ENCODE measurements at regions not wholly inside any gene's neighbourhood (a gene's known extent, or its start where the extent isn't known, plus 50 kb on each side); places are given as distances from the start of the nearest gene placed in this dataset.

DNA sequence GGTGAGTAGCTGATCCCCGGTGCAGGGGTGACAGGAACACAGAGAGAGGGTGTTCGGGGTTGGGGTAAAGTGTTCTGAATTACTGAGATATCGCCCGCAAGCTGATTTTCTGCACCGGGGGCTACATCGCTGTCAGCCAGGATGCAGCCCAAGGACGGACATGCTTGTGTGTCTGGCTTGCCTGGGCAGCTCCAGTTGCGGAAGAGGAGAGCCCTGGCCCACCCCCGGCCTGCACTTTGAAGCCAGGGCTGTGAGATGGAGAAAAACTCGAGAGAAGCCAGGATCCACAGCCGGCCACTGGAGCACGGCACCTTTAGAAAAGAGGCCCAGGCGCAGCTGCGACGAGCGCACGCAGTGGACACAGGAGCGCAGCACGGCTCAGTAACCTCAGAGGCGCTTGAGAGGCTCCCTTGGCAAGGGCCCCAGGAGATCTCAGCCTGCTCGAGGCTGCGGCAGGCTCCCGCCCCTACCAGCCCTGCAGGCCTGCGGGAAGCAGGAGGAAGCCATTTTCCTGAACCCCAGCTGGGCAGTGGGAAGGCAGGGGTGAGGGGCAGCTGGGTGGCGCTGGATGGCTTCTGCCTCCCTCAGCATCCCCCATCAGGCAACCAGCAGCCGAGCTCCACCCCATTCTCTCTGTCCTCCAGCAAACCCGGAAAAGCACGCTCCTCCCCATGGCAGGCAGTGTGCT, 59.2 kb downstream of the C9orf50 start:
- Mint-ChIP-seq H3K27me3 (ENCODE audit: low read depth) (peaks cover 11% of the 10 kb centered on the region), H3K27ac (no peak overlapping the region), H3K4me3 (ENCODE audit: low read depth) (no peak overlapping the region), H3K36me3 (ENCODE audit: low read depth) (no peaks in the 10 kb centered on the region), H3K9me3 (no peaks in the 10 kb centered on the region), H3K4me1 (ENCODE audit: low read depth) (no peaks in the 10 kb centered on the region)
- intact Hi-C loops (cut with micrococcal nuclease): no loop called here
- DNase-seq (ENCODE audit: low spot score): no peak

DNA sequence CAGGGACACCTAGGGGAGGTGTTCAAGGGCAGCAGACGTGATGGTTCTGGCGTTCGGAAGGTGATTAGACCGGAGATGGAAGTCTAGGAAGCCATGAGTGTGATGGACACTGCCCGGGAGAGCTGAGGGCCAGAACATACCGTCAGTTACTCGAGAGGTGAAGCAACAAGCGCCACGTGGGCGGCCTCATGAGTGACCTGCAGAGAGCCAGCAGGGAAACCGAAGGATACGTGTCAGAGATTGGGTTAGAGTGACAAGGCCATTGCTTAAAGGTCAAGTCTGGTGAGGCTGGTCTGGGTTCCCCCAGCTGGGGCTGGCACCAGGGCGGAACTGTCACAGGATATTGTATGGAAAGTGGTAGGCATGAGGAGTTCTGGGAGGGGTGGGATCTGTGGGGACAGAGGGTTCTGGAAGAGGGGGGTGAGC, 60.0 kb downstream of the C9orf50 start:
- Mint-ChIP-seq H3K4me3 (ENCODE audit: low read depth) (no peak overlapping the region), H3K4me1 (ENCODE audit: low read depth) (no peaks in the 10 kb centered on the region), H3K36me3 (ENCODE audit: low read depth) (no peaks in the 10 kb centered on the region), H3K9me3 (no peaks in the 10 kb centered on the region), H3K27ac (no peak overlapping the region), H3K27me3 (ENCODE audit: low read depth) (peaks cover 12% of the 10 kb centered on the region)
- DNase-seq (ENCODE audit: low spot score): no peak
- intact Hi-C loops (cut with micrococcal nuclease): no loop called here

DNA sequence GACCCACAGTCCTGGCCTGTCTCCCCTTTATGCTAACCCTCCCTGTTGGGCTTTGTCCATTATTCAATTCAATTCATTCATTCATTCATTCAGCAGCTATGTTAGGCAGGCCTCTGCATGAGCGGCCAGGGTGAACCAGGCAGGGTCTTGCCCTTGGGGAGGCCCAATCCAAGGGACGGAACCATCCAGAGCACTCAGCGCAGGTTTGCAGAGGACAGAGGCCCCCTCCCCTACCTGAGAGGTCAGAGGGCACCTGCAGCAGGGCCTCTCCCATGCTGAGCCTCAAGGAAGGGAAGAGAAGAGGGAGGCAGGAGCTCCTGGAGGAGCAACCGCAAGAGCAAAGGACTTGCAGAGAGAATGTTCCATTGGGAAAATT, 61.4 kb downstream of the C9orf50 start:
- H3K4me3 Mint-ChIP-seq (ENCODE audit: low read depth): no peak overlapping the region

GRCh38 chr9:129558551-129559505, 62.1 kb downstream of the C9orf50 start:
- no peaks in the 10 kb centered on the region for H3K4me1 Mint-ChIP-seq (ENCODE audit: low read depth)
- H3K9me3 Mint-ChIP-seq: no peaks in the 10 kb centered on the region
- no peaks in the 10 kb centered on the region for H3K36me3 Mint-ChIP-seq (ENCODE audit: low read depth)
- intact Hi-C loops (cut with micrococcal nuclease): no loop called here
- H3K4me3 Mint-ChIP-seq (ENCODE audit: low read depth): no peak overlapping the region
- DNase-seq (ENCODE audit: low spot score): no peak
- no peak overlapping the region for H3K27ac Mint-ChIP-seq
- peaks cover 8% of the 10 kb centered on the region for H3K27me3 Mint-ChIP-seq (ENCODE audit: low read depth)

More for the DNA sequence above, 61.4 kb downstream of the C9orf50 start:
- no peaks in the 10 kb centered on the region for H3K36me3 Mint-ChIP-seq (ENCODE audit: low read depth)
- intact Hi-C loops (cut with micrococcal nuclease): no loop called here
- no peak overlapping the region for H3K27ac Mint-ChIP-seq
- H3K9me3 Mint-ChIP-seq: no peaks in the 10 kb centered on the region
- H3K27me3 Mint-ChIP-seq (ENCODE audit: low read depth): peaks cover 8% of the 10 kb centered on the region
- no peak for DNase-seq (ENCODE audit: low spot score)
- no peaks in the 10 kb centered on the region for H3K4me1 Mint-ChIP-seq (ENCODE audit: low read depth)

GRCh38 chr9:129558063-129558550, 62.8 kb downstream of the C9orf50 start:
- no peak for DNase-seq (ENCODE audit: low spot score)
- H3K36me3 Mint-ChIP-seq (ENCODE audit: low read depth): no peaks in the 10 kb centered on the region
- peaks cover 12% of the 10 kb centered on the region for H3K27me3 Mint-ChIP-seq (ENCODE audit: low read depth)
- H3K27ac Mint-ChIP-seq: no peak overlapping the region
- no peaks in the 10 kb centered on the region for H3K4me1 Mint-ChIP-seq (ENCODE audit: low read depth)
- H3K9me3 Mint-ChIP-seq: no peaks in the 10 kb centered on the region
- intact Hi-C loops (cut with micrococcal nuclease): no loop called here
- H3K4me3 Mint-ChIP-seq (ENCODE audit: low read depth): no peak overlapping the region

DNA sequence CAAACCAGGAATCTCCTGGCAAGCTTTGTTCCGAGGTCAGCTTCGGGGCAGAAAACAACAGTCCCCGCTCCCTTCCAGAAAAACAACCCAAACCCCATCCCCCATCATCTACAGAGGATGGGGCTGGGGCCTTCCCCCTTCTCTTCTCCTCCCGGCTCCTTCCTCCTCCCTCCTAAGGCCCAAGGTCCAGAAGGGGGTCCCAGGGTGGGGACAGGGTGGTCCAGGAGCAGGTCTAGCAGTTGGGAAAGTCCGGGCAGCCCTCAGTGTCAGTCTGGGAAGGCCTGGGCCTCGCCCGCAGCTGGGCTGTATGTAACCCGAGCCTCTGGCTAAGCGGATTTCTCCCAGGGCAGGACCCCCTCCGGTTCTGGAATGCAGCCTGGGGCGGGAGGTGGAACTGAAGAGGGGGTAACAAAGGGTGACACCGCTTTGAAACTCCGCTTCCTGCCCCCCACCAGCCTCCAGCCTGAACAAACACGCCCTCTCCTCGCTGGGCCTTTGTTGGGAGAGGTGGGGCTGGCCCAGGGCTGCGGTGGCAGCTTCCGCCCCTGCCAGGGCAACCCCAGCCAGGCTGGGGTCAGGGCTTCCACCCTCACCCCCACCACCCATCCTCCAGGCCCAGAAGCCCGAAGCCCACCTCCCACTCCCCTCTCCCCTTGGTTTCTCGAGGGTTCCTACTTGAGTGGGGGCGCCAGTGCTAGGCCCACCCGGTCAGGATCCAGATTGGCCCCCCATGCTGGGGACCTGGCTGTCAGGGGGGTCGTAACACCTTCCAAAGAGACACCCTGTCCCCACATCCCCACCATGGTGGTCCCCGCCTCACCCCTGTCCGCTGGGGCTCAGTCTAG, 63.5 kb downstream of the C9orf50 start:
- Mint-ChIP-seq H3K4me1 (ENCODE audit: low read depth) (no peaks in the 10 kb centered on the region), H3K4me3 (ENCODE audit: low read depth) (no peak overlapping the region), H3K36me3 (ENCODE audit: low read depth) (no peaks in the 10 kb centered on the region), H3K27ac (no peak overlapping the region), H3K9me3 (no peaks in the 10 kb centered on the region), H3K27me3 (ENCODE audit: low read depth) (peaks cover 10% of the 10 kb centered on the region)
- intact Hi-C loops (cut with micrococcal nuclease): no loop called here
- DNase-seq (ENCODE audit: low spot score): no peak

- intact Hi-C loops (cut with micrococcal nuclease): no loop called here
Measured at GRCh38 chr9:129556491-129557191, 64.3 kb downstream of the C9orf50 start.

GRCh38 chr9:129555512-129556215, 65.2 kb downstream of the C9orf50 start:
- H3K4me1 Mint-ChIP-seq (ENCODE audit: low read depth): no peaks in the 10 kb centered on the region
- intact Hi-C loops (cut with micrococcal nuclease): no loop called here

More at GRCh38 chr9:129556491-129557191, 64.3 kb downstream of the C9orf50 start:
- H3K27ac Mint-ChIP-seq: no peak overlapping the region
- no peaks in the 10 kb centered on the region for H3K36me3 Mint-ChIP-seq (ENCODE audit: low read depth)
- no peak for DNase-seq (ENCODE audit: low spot score)
- H3K4me1 Mint-ChIP-seq (ENCODE audit: low read depth): no peaks in the 10 kb centered on the region
- peaks cover 15% of the 10 kb centered on the region for H3K27me3 Mint-ChIP-seq (ENCODE audit: low read depth)
- no peak overlapping the region for H3K4me3 Mint-ChIP-seq (ENCODE audit: low read depth)
- H3K9me3 Mint-ChIP-seq: no peaks in the 10 kb centered on the region

DNA sequence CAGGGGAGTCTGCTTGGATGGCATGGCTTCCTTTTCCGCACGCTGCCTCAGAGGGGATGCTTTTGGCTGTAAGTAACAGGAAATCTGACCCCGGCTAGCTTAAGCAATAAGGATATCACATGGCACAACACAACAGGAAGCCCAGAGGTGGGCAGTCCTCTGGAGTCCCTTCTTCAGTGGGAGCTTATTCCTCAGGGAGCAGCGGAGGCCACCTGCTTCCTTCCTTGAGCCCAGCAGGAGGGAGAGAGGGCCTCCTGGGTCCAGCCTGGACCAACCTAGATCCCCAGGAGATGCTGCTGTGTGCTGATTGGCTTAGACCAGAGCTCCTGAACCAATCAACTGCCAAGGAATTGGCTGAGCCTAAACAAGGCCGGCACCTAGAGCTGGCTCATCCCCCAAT, 66.3 kb downstream of the C9orf50 start:
- Mint-ChIP-seq H3K9me3 (no peaks in the 10 kb centered on the region), H3K27me3 (ENCODE audit: low read depth) (peaks cover 26% of the 10 kb centered on the region), H3K27ac (no peak overlapping the region), H3K4me3 (ENCODE audit: low read depth) (no peak overlapping the region), H3K36me3 (ENCODE audit: low read depth) (no peaks in the 10 kb centered on the region), H3K4me1 (ENCODE audit: low read depth) (no peaks in the 10 kb centered on the region)
- intact Hi-C loops (cut with micrococcal nuclease): no loop called here
- DNase-seq (ENCODE audit: low spot score): no peak

More at GRCh38 chr9:129555512-129556215, 65.2 kb downstream of the C9orf50 start:
- Mint-ChIP-seq H3K4me3 (ENCODE audit: low read depth) (no peak overlapping the region), H3K27ac (no peak overlapping the region), H3K27me3 (ENCODE audit: low read depth) (peaks cover 22% of the 10 kb centered on the region), H3K36me3 (ENCODE audit: low read depth) (no peaks in the 10 kb centered on the region), H3K9me3 (no peaks in the 10 kb centered on the region)
- no peak for DNase-seq (ENCODE audit: low spot score)

GRCh38 chr9:129553277-129553676, 67.6 kb downstream of the C9orf50 start:
- Mint-ChIP-seq H3K4me3 (ENCODE audit: low read depth) (no peak overlapping the region), H3K36me3 (ENCODE audit: low read depth) (no peaks in the 10 kb centered on the region), H3K9me3 (no peaks in the 10 kb centered on the region), H3K27me3 (ENCODE audit: low read depth) (peaks cover 39% of the 10 kb centered on the region), H3K27ac (no peak overlapping the region), H3K4me1 (ENCODE audit: low read depth) (peaks cover 2% of the 10 kb centered on the region)
- intact Hi-C loops (cut with micrococcal nuclease): loop anchor here (2.0 kb wide), 1 partner anchor 16 kb away; no protein-coding TSS in a partner anchor
- DNase-seq (ENCODE audit: low spot score): no peak

DNA sequence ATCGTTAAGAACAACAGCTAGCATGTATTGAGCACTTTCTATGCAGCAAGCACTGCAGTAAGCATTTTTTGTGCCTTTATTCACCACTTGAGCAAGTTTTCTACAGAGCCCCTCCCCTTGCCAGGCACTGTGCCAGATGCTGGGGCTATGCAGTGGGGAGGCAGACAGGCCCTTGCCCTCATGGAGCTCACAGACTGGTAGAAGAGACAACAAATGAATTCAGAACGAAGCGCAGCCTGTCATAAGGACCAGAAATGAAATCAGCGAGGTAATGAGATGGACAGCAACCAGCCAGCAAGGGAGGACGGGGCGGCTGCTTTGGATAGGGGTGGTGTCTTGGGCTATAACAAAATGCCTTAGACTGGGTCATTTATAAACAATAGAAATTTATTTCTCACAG, 68.8 kb downstream of the C9orf50 start:
- H3K36me3 Mint-ChIP-seq (ENCODE audit: low read depth): no peaks in the 10 kb centered on the region
- intact Hi-C loops (cut with micrococcal nuclease): loop anchor here (2.0 kb wide), 1 partner anchor 17 kb away; no protein-coding TSS in a partner anchor
- H3K27ac Mint-ChIP-seq: no peak overlapping the region
- DNase-seq (ENCODE audit: low spot score): no peak
- H3K4me3 Mint-ChIP-seq (ENCODE audit: low read depth): no peak overlapping the region
- no peaks in the 10 kb centered on the region for H3K9me3 Mint-ChIP-seq
- peaks cover 2% of the 10 kb centered on the region for H3K4me1 Mint-ChIP-seq (ENCODE audit: low read depth)
- H3K27me3 Mint-ChIP-seq (ENCODE audit: low read depth): peaks cover 42% of the 10 kb centered on the region

Data from activated T-helper 2 cell treated with anti-CD3 and anti-CD28 coated beads, Interferon-gamma antibody, Interleukin-2, Interleukin-4, amounts not matched to agents 10 μg/mL and 5 μg/mL and 100 μg/mL, durations not matched to agents 14 hours and 24 hours and 36 hours (primary cell).